Suprapubic skin (tissue), 4 donors: ENCODE measurements at regions not wholly inside any gene's neighbourhood (a gene's known extent, or its start where the extent isn't known, plus 50 kb on each side); places are given as distances from the start of the nearest gene placed in this dataset.

Source experiments
- DNase-seq, 2 donors: peaks; one replicate each; pipeline ENCODE4 v3.0.0-alpha.2; 2019; ENCODE audit warnings: low spot score in 2 of 2
- H3K27ac ChIP-seq: fragments of 200-600 bp; sonication (generic); one replicate; pipeline ENCODE4 v1.5.1; 2019
- H3K27me3 ChIP-seq: fragments of 200-600 bp; sonication (generic); one replicate; pipeline ENCODE4 v1.5.1; 2019
- H3K36me3 ChIP-seq: fragments of 200-600 bp; sonication (generic); one replicate; pipeline ENCODE4 v1.5.1; 2019
- H3K4me1 ChIP-seq: fragments of 200-600 bp; sonication (generic); one replicate; pipeline ENCODE4 v1.5.1; 2019
- H3K4me3 ChIP-seq: fragments of 200-600 bp; sonication (generic); one replicate; pipeline ENCODE4 v1.5.1; 2019; ENCODE audit warnings: mild to moderate bottlenecking
- H3K9me3 ChIP-seq: fragments of 200-600 bp; sonication (generic); one replicate; pipeline ENCODE4 v1.5.1; 2019
- CTCF ChIP-seq, 2 donors: fragments of 200-600 bp in 1 of 2; fragments of 450-650 bp in 1 of 2; sonication (generic) in 1 of 2; IDR thresholded peaks; one replicate each; pipeline ENCODE4 v1.5.1; 2016 to 2019; ENCODE audit warnings: antibody characterized with exemption in 2 of 2, mild to moderate bottlenecking in 1 of 2, moderate library complexity in 1 of 2
- EP300 ChIP-seq: sonication (generic); formaldehyde crosslinking; IDR thresholded peaks from one replicate; pipeline ENCODE4 v1.6.1; 2017; ENCODE audit warnings: antibody characterized with exemption
- POLR2A ChIP-seq, 2 donors: fragments of 450-650 bp; IDR thresholded peaks; one replicate each; pipeline ENCODE4 v1.6.1; 2017; ENCODE audit warnings: antibody characterized with exemption in 2 of 2, mild to moderate bottlenecking in 2 of 2, moderate library complexity in 2 of 2
- POLR2AphosphoS5 ChIP-seq, 3 donors: sonication (generic); formaldehyde crosslinking; IDR thresholded peaks; one replicate each; pipeline ENCODE4 v1.6.1; 2017; ENCODE audit warnings: antibody characterized with exemption in 3 of 3
- WGBS: methylation state at CpG from one replicate; pipeline ENCODE4 v1.1.5; 2018; 5-methylcytosine and 5-hydroxymethylcytosine counted together

GRCh38 chr3:194985031-194985578, 285.9 kb downstream of the XXYLT1 start:
- 50% methylated on average over 25 of the region's 33 CpGs for WGBS
- peak; percentile 86 to 89 for DNase-seq
- peak overlapping the region; percentile 37 for H3K4me3 ChIP-seq
- TF ChIP-seq POLR2AphosphoS5 (IDR thresholded peaks at IDR 0.05) (no peak), CTCF (IDR thresholded peaks at IDR 0.05) (peak in 1 of 2 donors; percentile 43), EP300 (no peak), POLR2A (IDR thresholded peaks at IDR 0.05) (no peak)
- peak overlapping the region; percentile 8 for H3K27ac ChIP-seq
- no peaks in the 10 kb centered on the region for H3K27me3 ChIP-seq
- H3K36me3 ChIP-seq, result no peaks in the 10 kb centered on the region
- H3K4me1 ChIP-seq, result peaks cover 24% of the 10 kb centered on the region
- H3K9me3 ChIP-seq, result no peaks in the 10 kb centered on the region

- peak overlapping the region; percentile 54 for H3K27ac ChIP-seq
- 69% methylated on average over 13 of the region's 17 CpGs for WGBS
Observed at GRCh38 chr3:194986208-194987043, 284.5 kb downstream of the XXYLT1 start.

GRCh38 chr3:194987571-194988494, 283.1 kb downstream of the XXYLT1 start:
- peaks cover 24% of the 10 kb centered on the region for H3K4me1 ChIP-seq
- DNase-seq, result no peak
- no peaks in the 10 kb centered on the region for H3K36me3 ChIP-seq
- H3K27me3 ChIP-seq, result no peaks in the 10 kb centered on the region
- WGBS, result 93% methylated on average over 21 of the region's 21 CpGs
- TF ChIP-seq POLR2A (IDR thresholded peaks at IDR 0.05) (no peak), EP300 (no peak), CTCF (IDR thresholded peaks at IDR 0.05) (no peak), POLR2AphosphoS5 (IDR thresholded peaks at IDR 0.05) (no peak)
- H3K4me3 ChIP-seq, result no peak overlapping the region
- H3K9me3 ChIP-seq, result no peaks in the 10 kb centered on the region
- H3K27ac ChIP-seq, result no peak overlapping the region

More at GRCh38 chr3:194986208-194987043, 284.5 kb downstream of the XXYLT1 start:
- H3K36me3 ChIP-seq, result no peaks in the 10 kb centered on the region
- H3K4me1 ChIP-seq, result peaks cover 24% of the 10 kb centered on the region
- TF ChIP-seq POLR2AphosphoS5 (IDR thresholded peaks at IDR 0.05) (no peak), POLR2A (IDR thresholded peaks at IDR 0.05) (no peak), EP300 (no peak), CTCF (IDR thresholded peaks at IDR 0.05) (no peak)
- no peaks in the 10 kb centered on the region for H3K27me3 ChIP-seq
- no peaks in the 10 kb centered on the region for H3K9me3 ChIP-seq
- no peak overlapping the region for H3K4me3 ChIP-seq
- no peak for DNase-seq

GRCh38 chr3:194988495-194989165, 282.3 kb downstream of the XXYLT1 start:
- no peaks in the 10 kb centered on the region for H3K36me3 ChIP-seq
- no peak overlapping the region for H3K27ac ChIP-seq
- 88% methylated on average over 8 of the region's 8 CpGs for WGBS
- H3K9me3 ChIP-seq, result no peaks in the 10 kb centered on the region
- H3K4me3 ChIP-seq, result no peak overlapping the region
- H3K27me3 ChIP-seq, result no peaks in the 10 kb centered on the region
- H3K4me1 ChIP-seq, result peaks cover 24% of the 10 kb centered on the region
- TF ChIP-seq POLR2AphosphoS5 (IDR thresholded peaks at IDR 0.05) (no peak), POLR2A (IDR thresholded peaks at IDR 0.05) (no peak), EP300 (no peak), CTCF (IDR thresholded peaks at IDR 0.05) (no peak)
- peak; percentile 20 to 34 for DNase-seq
